Mononuclear cell (primary cell): ENCODE measurements at regions not wholly inside any gene's neighbourhood (a gene's known extent, or its start where the extent isn't known, plus 50 kb on each side); places are given as distances from the start of the nearest gene placed in this dataset.

ENCODE experiments used
- H3K27me3 ChIP-seq: 2 replicates; pipeline ENCODE4 v1.6.0; 2011; ENCODE audit warnings: low read length, control low read depth; ENCODE audit not compliant: insufficient read depth
- H3K4me1 ChIP-seq: 2 replicates; pipeline ENCODE4 v1.5.1; 2011; ENCODE audit warnings: mild to moderate bottlenecking, low read length, control low read depth; ENCODE audit not compliant: insufficient read depth
- H3K4me3 ChIP-seq: 2 replicates; pipeline ENCODE4 v1.5.1; 2011; ENCODE audit warnings: mild to moderate bottlenecking, low read length, moderate library complexity
- H3K9me3 ChIP-seq: 2 replicates; pipeline ENCODE4 v1.5.1; 2011; ENCODE audit warnings: low read depth, mild to moderate bottlenecking, control low read depth, low read length

GRCh38 chr10:78511324-78512204 lies 477.9 kb downstream of the RPS24 start:
- Histone ChIP-seq H3K4me3 (no peak overlapping the region), H3K9me3 (no peaks in the 10 kb centered on the region), H3K4me1 (no peaks in the 10 kb centered on the region), H3K27me3 (no peaks in the 10 kb centered on the region)

- Histone ChIP-seq H3K4me3 (no peak overlapping the region), H3K9me3 (no peaks in the 10 kb centered on the region), H3K27me3 (no peaks in the 10 kb centered on the region), H3K4me1 (no peaks in the 10 kb centered on the region)
Measured at GRCh38 chr10:78512205-78512550, 478.5 kb downstream of the RPS24 start.

GRCh38 chr10:78513330-78513729 lies 479.7 kb downstream of the RPS24 start:
- Histone ChIP-seq H3K9me3 (no peaks in the 10 kb centered on the region), H3K27me3 (no peaks in the 10 kb centered on the region), H3K4me1 (no peaks in the 10 kb centered on the region), H3K4me3 (no peak overlapping the region)

GRCh38 chr10:78513986-78514385 lies 480.3 kb downstream of the RPS24 start:
- Histone ChIP-seq H3K9me3 (no peaks in the 10 kb centered on the region), H3K27me3 (no peaks in the 10 kb centered on the region), H3K4me3 (no peak overlapping the region), H3K4me1 (no peaks in the 10 kb centered on the region)

GRCh38 chr10:78514459-78514858 lies 480.8 kb downstream of the RPS24 start:
- Histone ChIP-seq H3K27me3 (no peaks in the 10 kb centered on the region), H3K9me3 (no peaks in the 10 kb centered on the region), H3K4me1 (no peaks in the 10 kb centered on the region), H3K4me3 (no peak overlapping the region)

- no peaks in the 10 kb centered on the region for H3K4me1 ChIP-seq
- H3K4me3 ChIP-seq: no peak overlapping the region
- no peaks in the 10 kb centered on the region for H3K27me3 ChIP-seq
- H3K9me3 ChIP-seq: no peaks in the 10 kb centered on the region
Measured at GRCh38 chr10:78515038-78515872, 481.6 kb downstream of the RPS24 start.

GRCh38 chr10:78515873-78516153 lies 482.1 kb downstream of the RPS24 start:
- Histone ChIP-seq H3K27me3 (no peaks in the 10 kb centered on the region), H3K4me3 (no peak overlapping the region), H3K4me1 (no peaks in the 10 kb centered on the region), H3K9me3 (no peaks in the 10 kb centered on the region)

- no peaks in the 10 kb centered on the region for H3K4me1 ChIP-seq
- no peaks in the 10 kb centered on the region for H3K9me3 ChIP-seq
- no peak overlapping the region for H3K4me3 ChIP-seq
- H3K27me3 ChIP-seq: no peaks in the 10 kb centered on the region
Measured at GRCh38 chr10:78516236-78516635, 482.6 kb downstream of the RPS24 start.

GRCh38 chr10:78516756-78517155 lies 483.1 kb downstream of the RPS24 start:
- Histone ChIP-seq H3K9me3 (no peaks in the 10 kb centered on the region), H3K27me3 (no peaks in the 10 kb centered on the region), H3K4me3 (no peak overlapping the region), H3K4me1 (no peaks in the 10 kb centered on the region)

- Histone ChIP-seq H3K4me1 (no peaks in the 10 kb centered on the region), H3K27me3 (no peaks in the 10 kb centered on the region), H3K9me3 (no peaks in the 10 kb centered on the region), H3K4me3 (no peak overlapping the region)
Measured at GRCh38 chr10:78518224-78518623, 484.6 kb downstream of the RPS24 start.

- H3K4me1 ChIP-seq: no peaks in the 10 kb centered on the region
- H3K4me3 ChIP-seq: no peak overlapping the region
- no peaks in the 10 kb centered on the region for H3K9me3 ChIP-seq
- H3K27me3 ChIP-seq: no peaks in the 10 kb centered on the region
Measured at GRCh38 chr10:78520737-78521430, 487.2 kb downstream of the RPS24 start.

GRCh38 chr10:78523453-78523852 lies 489.8 kb downstream of the RPS24 start:
- Histone ChIP-seq H3K4me1 (no peaks in the 10 kb centered on the region), H3K27me3 (no peaks in the 10 kb centered on the region), H3K9me3 (no peaks in the 10 kb centered on the region), H3K4me3 (no peak overlapping the region)

- no peaks in the 10 kb centered on the region for H3K9me3 ChIP-seq
- no peaks in the 10 kb centered on the region for H3K4me1 ChIP-seq
- H3K4me3 ChIP-seq: no peak overlapping the region
- H3K27me3 ChIP-seq: no peaks in the 10 kb centered on the region
Measured at GRCh38 chr10:78524342-78524741, 490.7 kb downstream of the RPS24 start.

GRCh38 chr10:78524941-78525340 lies 491.3 kb downstream of the RPS24 start:
- Histone ChIP-seq H3K4me1 (no peaks in the 10 kb centered on the region), H3K27me3 (no peaks in the 10 kb centered on the region), H3K4me3 (no peak overlapping the region), H3K9me3 (no peaks in the 10 kb centered on the region)

- no peaks in the 10 kb centered on the region for H3K27me3 ChIP-seq
- H3K9me3 ChIP-seq: no peaks in the 10 kb centered on the region
- no peak overlapping the region for H3K4me3 ChIP-seq
- H3K4me1 ChIP-seq: no peaks in the 10 kb centered on the region
Measured at GRCh38 chr10:78526347-78526746, 492.7 kb downstream of the RPS24 start.
